ENCODE measurements at regions not wholly inside any gene's neighbourhood (a gene's known extent, or its start where the extent isn't known, plus 50 kb on each side); places are given as distances from the start of the nearest gene placed in this dataset.

GRCh38 chrX:33989936-33990335 lies 142.2 kb downstream of the FAM47A start:
- Histone ChIP-seq H3K27me3 (ENCODE audit: control insufficient read depth, extremely low read depth, insufficient read depth, low read length) (no peaks in the 10 kb centered on the region), H3K4me3 (ENCODE audit: control insufficient read depth in 2 of 3, extremely low read depth in 1 of 3, insufficient read depth in 2 of 3, low read depth in 1 of 3, low read length in 3 of 3) (no peak overlapping the region), H3K9me3 (ENCODE audit: control insufficient read depth, low read depth, low read length) (peaks cover 1% of the 10 kb centered on the region), H3K27ac (ENCODE audit: control insufficient read depth, insufficient read depth, low read length) (no peak overlapping the region), H2AFZ (ENCODE audit: control insufficient read depth, low read length) (no peak overlapping the region), H3K4me1 (ENCODE audit: control insufficient read depth, extremely low read depth, insufficient read depth, low read length) (no peaks in the 10 kb centered on the region), H3K4me2 (ENCODE audit: control insufficient read depth, extremely low read depth, insufficient read depth, low read depth, low read length) (no peak overlapping the region), H3K36me3 (ENCODE audit: control insufficient read depth in 2 of 2, extremely low read depth in 1 of 2, insufficient read depth in 2 of 2, low read length in 2 of 2) (no peaks in the 10 kb centered on the region), H3K9me1 (ENCODE audit: control insufficient read depth, extremely low read depth, insufficient read depth, low read length) (no peaks in the 10 kb centered on the region), H3K9ac (ENCODE audit: control insufficient read depth, extremely low read depth, insufficient read depth, low read length) (no peak overlapping the region), H3K79me2 (ENCODE audit: control insufficient read depth, insufficient read depth, low read length) (no peaks in the 10 kb centered on the region), H4K20me1 (ENCODE audit: control insufficient read depth, extremely low read depth, insufficient read depth, low read length) (no peaks in the 10 kb centered on the region)
- TF ChIP-seq, protein P1, sequence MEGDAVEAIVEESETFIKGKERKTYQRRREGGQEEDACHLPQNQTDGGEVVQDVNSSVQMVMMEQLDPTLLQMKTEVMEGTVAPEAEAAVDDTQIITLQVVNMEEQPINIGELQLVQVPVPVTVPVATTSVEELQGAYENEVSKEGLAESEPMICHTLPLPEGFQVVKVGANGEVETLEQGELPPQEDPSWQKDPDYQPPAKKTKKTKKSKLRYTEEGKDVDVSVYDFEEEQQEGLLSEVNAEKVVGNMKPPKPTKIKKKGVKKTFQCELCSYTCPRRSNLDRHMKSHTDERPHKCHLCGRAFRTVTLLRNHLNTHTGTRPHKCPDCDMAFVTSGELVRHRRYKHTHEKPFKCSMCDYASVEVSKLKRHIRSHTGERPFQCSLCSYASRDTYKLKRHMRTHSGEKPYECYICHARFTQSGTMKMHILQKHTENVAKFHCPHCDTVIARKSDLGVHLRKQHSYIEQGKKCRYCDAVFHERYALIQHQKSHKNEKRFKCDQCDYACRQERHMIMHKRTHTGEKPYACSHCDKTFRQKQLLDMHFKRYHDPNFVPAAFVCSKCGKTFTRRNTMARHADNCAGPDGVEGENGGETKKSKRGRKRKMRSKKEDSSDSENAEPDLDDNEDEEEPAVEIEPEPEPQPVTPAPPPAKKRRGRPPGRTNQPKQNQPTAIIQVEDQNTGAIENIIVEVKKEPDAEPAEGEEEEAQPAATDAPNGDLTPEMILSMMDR (optimal IDR thresholded peaks at IDR 0.05 in 1 of 3, IDR thresholded peaks at IDR 0.05 in 1 of 3, conservative IDR thresholded peaks at IDR 0.05 in 1 of 3; ENCODE audit: extremely low read depth in 1 of 3, insufficient read depth in 2 of 3, low read length in 3 of 3), result no peak
- TF ChIP-seq EZH2 (IDR thresholded peaks at IDR 0.05; ENCODE audit: low read length), result no peak
- dilution Hi-C loops (cut with MboI; ENCODE audit: extremely low pct_ligation_motif_present, low sequenced_read_pairs), result no loop called here
- no peak for FAIRE-seq
- no peak for DNase-seq (ENCODE audit: low read depth, low spot score)

DNA sequence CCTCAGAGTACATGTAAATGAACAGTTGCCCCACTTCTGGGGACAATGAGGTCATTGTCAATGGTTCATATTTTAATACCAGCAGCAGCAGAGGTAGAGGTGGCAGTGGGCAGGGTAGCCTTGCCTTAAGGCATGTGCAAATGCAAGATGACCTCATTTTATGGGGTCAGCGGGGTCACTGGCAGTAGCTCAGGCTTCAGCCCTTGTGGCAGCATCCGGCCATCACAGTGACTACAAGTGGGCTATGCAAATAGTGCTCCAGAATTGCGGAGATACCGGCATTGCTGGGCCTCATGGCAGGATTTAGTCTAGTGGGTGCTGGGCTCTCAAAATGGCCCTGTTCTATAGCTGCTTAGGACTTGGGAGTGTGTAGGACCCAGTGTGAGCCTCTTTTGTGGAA lies 144.7 kb downstream of the FAM47A start:
- Histone ChIP-seq H3K4me1 (ENCODE audit: control insufficient read depth, extremely low read depth, insufficient read depth, low read length) (no peaks in the 10 kb centered on the region), H3K4me3 (ENCODE audit: control insufficient read depth in 2 of 3, extremely low read depth in 1 of 3, insufficient read depth in 2 of 3, low read depth in 1 of 3, low read length in 3 of 3) (no peak overlapping the region), H3K9me3 (ENCODE audit: control insufficient read depth, low read depth, low read length) (peaks cover 1% of the 10 kb centered on the region), H4K20me1 (ENCODE audit: control insufficient read depth, extremely low read depth, insufficient read depth, low read length) (no peaks in the 10 kb centered on the region), H3K9ac (ENCODE audit: control insufficient read depth, extremely low read depth, insufficient read depth, low read length) (no peak overlapping the region), H3K79me2 (ENCODE audit: control insufficient read depth, insufficient read depth, low read length) (no peaks in the 10 kb centered on the region), H3K36me3 (ENCODE audit: control insufficient read depth in 2 of 2, extremely low read depth in 1 of 2, insufficient read depth in 2 of 2, low read length in 2 of 2) (no peaks in the 10 kb centered on the region), H3K9me1 (ENCODE audit: control insufficient read depth, extremely low read depth, insufficient read depth, low read length) (no peaks in the 10 kb centered on the region), H3K4me2 (ENCODE audit: control insufficient read depth, extremely low read depth, insufficient read depth, low read depth, low read length) (no peak overlapping the region), H2AFZ (ENCODE audit: control insufficient read depth, low read length) (no peak overlapping the region), H3K27me3 (ENCODE audit: control insufficient read depth, extremely low read depth, insufficient read depth, low read length) (no peaks in the 10 kb centered on the region), H3K27ac (ENCODE audit: control insufficient read depth, insufficient read depth, low read length) (no peak overlapping the region)
- dilution Hi-C loops (cut with MboI; ENCODE audit: extremely low pct_ligation_motif_present, low sequenced_read_pairs), result no loop called here
- FAIRE-seq (no peak), DNase-seq (ENCODE audit: low read depth, low spot score) (no peak)
- TF ChIP-seq EZH2 (IDR thresholded peaks at IDR 0.05; ENCODE audit: low read length), result no peak
- TF ChIP-seq, protein P1 (optimal IDR thresholded peaks at IDR 0.05 in 1 of 3, IDR thresholded peaks at IDR 0.05 in 1 of 3, conservative IDR thresholded peaks at IDR 0.05 in 1 of 3; ENCODE audit: extremely low read depth in 1 of 3, insufficient read depth in 2 of 3, low read length in 3 of 3), result no peak
